GM21737 (cell line): ENCODE measurements at regions not wholly inside any gene's neighbourhood (a gene's known extent, or its start where the extent isn't known, plus 50 kb on each side); places are given as distances from the start of the nearest gene placed in this dataset.
A peak's percentile ranks its signal among the peaks of the same experiment; 100 is the strongest.
"Not testable (repeated sequence)": the region's sequence is repeated elsewhere in the genome, so short reads cannot be mapped to it uniquely, and the experiment has no call there.

ENCODE experiments used
- ATAC-seq: cut with Tn5 transposase; IDR thresholded peaks from one replicate; pipeline ENCODE4 v1.9.1; 2021; ENCODE audit warnings: mild to moderate bottlenecking, moderate library complexity; ENCODE audit not compliant: unreplicated experiment

- ATAC-seq, result not testable (repeated sequence)
Measured at GRCh38 chr9:39463696-39464095, 108.2 kb downstream of the SPATA31A1 start.

DNA sequence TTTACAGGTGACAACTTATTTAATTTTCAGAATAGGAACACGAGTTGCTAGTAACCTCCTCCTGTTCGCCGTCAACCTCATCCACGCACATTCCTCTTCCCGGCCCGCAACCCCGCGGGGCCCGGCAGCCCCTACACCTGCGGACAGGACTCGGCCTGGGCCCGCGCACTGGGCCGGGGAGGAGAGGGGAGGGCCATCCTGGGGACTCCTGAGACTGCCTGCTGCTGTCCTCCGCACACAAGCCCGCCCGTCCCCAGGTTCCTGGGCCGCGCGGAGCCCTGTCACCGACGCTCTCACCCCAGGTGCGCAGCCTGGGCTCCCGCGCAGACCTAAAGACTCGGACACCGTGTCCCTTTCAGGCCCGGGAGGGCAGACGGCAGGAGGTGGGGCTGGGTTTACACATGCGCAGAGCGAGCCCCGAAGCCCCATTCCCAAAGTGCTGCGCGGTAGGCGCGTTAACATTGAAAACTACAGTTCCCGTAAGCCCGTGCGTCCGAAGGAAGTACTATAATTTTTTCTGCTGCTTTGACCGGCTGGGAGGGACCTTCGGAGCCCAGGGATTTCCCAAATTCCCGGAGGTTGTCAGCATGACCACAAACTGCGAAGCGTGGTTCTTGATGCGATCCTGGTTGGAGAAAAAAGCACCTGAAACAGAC lies 108.8 kb downstream of the SPATA31A1 start:
- peak; percentile 99 for ATAC-seq

- ATAC-seq, result peak; percentile 83
Measured at GRCh38 chr9:39474499-39474898, 119.0 kb downstream of the SPATA31A1 start.

- not testable (repeated sequence) for ATAC-seq
Measured at GRCh38 chr9:39483073-39483472, 127.6 kb downstream of the SPATA31A1 start.

DNA sequence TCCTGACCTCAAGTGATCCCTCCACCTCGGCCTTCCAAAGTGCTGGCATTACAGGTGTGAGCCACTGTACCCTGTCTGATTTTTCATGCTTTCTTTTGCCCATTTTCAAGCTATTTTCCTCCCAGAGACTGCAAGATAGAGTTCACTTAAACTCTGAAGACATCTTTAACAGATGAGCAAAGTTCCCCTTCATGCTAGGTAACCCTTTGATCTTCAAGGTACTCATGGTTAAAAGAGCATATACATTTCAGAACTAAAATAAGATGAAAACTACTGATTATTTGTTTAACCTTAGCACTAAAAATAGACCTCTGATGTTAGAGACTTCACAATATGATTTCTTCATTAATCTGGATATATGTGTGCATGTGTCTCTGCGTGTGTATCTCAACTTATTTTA lies 128.4 kb downstream of the SPATA31A1 start:
- ATAC-seq, result not testable (repeated sequence)

- not testable (repeated sequence) for ATAC-seq
Measured at GRCh38 chr9:39484292-39484691, 128.8 kb downstream of the SPATA31A1 start.

DNA sequence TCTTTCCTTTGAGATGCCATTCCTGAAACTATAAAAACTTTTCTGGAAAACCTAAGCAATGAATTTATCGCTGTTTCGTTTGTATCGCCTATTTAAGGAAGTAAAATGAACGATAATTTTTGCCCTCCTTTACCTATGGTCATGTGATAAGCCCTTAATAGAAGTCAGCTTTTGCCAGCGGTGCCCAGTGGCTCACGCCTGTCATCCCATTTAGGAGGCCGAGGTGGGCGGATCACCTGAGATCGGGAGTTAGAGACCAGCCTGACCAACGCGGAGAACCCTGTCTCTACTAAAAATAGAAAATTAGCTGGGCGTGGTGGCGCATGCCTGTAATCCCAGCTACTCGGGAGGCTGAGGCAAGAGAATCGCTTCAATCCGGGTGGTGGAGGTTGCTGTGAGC lies 132.0 kb downstream of the SPATA31A1 start:
- ATAC-seq, result not testable (repeated sequence)

DNA sequence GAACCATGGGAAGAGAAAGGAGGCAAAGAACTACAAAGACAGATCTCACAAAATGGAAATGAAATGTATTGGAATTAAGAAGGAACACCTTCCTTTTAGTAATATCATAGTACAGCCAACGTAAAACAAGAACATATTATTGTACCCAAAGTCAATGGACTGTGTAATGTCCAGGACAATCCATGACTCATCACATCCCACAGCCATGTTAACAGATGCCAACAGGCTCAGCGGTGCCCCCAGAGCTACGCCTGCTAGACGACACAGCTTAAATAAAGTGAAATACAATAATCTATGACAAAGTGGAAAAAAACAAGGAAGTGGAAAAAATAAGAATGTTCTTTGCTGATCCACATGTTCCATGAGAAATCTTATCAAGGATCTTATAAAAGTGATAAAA lies 140.8 kb downstream of the SPATA31A1 start:
- ATAC-seq, result not testable (repeated sequence)

- not testable (repeated sequence) for ATAC-seq
Measured at GRCh38 chr9:39503178-39503577, 147.7 kb downstream of the SPATA31A1 start.

GRCh38 chr9:39527387-39528029 lies 172.0 kb downstream of the SPATA31A1 start:
- not testable (repeated sequence) for ATAC-seq

GRCh38 chr9:39532597-39532996 lies 177.1 kb downstream of the SPATA31A1 start:
- ATAC-seq, result not testable (repeated sequence)

DNA sequence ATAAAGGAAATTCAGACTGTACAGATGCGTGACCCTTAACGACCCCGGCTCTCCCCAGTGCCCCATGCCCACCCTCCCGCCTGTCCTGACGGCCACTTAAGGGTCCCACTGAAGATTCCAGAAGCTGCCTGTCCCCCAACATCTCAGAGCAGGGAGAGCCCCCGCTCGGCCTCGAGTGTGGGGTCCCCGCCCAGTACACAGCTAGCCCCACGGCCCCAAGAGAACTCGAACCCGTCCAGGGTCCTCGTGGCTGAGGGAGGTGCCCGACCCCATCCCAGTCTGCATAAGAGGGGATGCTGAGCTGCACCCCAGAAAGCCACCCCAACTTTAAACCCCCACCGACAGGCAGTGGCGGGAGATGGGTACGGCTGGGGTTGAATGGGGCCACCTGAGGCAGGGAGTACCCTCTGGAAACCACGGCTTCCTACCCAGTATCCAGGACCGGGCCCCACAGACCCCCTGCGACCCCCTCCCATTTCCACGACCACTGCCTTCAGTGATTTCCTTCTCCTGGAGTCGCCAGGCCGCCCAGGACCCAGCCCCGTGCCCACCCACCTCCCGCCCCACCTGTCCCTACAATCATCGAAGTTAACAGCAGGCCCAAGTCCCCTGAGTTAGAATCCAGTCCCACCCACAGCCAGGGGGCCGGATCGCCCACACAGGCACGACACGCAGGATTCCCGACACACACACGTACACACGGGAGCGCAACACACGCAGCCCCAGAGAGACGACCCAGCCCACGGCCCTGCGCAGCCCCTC lies 177.7 kb downstream of the SPATA31A1 start:
- not testable (repeated sequence) for ATAC-seq

- not testable (repeated sequence) for ATAC-seq
Measured at GRCh38 chr9:39533763-39534548, 178.5 kb downstream of the SPATA31A1 start.

DNA sequence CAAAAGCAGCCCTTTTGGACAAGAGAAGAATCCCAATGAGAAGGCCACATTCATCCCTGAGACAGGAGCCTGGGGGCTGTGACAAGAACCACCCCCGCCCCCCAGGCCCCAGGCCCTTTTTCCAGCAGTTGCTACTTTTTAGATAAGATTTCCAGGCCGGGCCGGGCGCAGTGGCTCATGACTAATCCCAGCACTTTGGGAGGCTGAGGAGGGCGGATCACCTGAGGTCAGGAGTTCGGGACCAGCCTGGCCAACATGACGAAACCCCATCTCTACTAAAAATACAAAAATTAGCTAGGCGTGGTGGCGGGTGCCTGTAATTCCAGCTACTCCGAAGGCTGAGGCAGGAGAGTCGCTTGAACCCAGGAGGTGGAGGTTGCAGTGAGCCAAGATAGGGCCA lies 179.4 kb downstream of the SPATA31A1 start:
- not testable (repeated sequence) for ATAC-seq

DNA sequence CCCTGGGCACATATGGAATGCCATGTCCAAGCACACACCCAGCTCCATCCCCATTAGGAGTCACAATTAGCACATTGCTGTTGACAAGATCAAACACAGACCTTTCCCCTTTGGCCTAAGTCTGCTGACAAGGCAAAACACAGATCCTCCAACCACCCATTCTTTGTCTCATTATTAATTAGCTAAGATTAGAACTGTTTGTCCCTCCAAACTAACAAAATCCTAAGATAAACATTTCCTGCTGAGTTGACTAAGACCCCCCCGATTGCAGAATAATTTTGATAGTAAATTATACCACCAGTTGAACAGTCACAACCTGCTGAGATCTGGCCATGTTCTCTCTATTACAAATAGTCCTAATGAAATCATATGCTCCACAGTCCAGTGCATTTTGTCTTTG lies 186.7 kb downstream of the SPATA31A1 start:
- not testable (repeated sequence) for ATAC-seq

- ATAC-seq, result not testable (repeated sequence)
Measured at GRCh38 chr9:39545079-39545478, 189.6 kb downstream of the SPATA31A1 start.

DNA sequence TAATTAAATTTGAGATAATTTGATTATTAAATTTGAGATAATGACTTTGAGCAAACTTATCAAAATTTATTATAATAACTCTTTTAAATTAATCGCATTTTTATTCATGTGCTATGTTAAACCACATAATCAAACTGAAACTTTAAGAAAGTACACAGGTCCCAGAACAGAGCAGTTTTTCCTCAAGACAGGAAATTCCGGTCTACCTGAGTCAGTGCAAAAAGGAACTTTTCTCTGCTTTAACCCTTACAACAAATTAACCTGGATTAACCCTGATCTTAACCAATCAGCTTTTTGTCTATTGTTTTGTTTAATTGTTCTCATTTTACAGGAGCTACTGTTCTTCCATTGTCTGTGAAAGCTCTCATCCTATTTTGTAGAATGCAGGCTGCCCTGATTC lies 195.1 kb downstream of the SPATA31A1 start:
- ATAC-seq, result not testable (repeated sequence)

DNA sequence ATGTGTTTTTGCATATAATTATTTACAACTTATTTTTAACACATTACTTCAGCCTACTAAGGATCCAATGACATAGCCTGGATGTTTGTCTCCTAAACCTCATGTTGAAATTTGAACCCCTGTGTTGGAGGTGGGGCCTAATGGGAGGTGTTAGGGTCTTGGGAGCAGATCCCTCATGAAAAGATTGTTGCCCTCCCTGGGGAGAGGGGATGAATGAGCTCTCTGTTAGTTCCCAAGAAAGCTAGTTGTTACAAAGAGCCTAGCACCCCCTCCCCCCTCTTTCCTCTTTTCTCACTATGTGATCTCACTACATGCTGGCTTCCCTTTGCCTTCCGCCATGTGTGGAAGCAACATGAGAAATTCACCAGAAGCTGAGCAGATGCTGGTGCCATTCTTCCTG lies 196.1 kb downstream of the SPATA31A1 start:
- ATAC-seq, result not testable (repeated sequence)

- ATAC-seq, result not testable (repeated sequence)
Measured at GRCh38 chr9:39552242-39552881, 196.9 kb downstream of the SPATA31A1 start.

DNA sequence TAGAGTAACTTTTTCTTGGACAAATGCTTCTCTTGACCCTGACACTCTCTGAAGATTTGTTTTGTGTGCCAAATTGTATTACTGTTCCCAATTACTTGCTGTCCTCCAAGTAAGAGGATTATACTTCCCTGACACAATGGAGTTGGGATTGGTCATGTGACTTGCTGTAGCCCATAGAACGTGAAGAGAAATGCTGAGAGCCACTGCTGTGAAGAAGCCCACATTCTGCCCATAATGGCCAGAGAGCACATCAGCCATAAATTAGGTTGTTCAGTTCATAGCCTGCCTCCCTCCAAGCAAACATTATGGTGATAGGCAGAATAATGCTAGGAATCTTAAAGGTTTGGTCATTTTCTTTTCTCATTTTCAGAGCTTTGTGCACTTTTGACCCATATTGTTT lies 198.9 kb downstream of the SPATA31A1 start:
- not testable (repeated sequence) for ATAC-seq
